ENCODE measurements at regions not wholly inside any gene's neighbourhood (a gene's known extent, or its start where the extent isn't known, plus 50 kb on each side); places are given as distances from the start of the nearest gene placed in this dataset.

GRCh38 chr9:515665-516064 is 301.0 kb downstream of the DOCK8 start:
- Histone ChIP-seq H3K27ac (no peak overlapping the region), H3K27me3 (replicated peaks; ENCODE audit: insufficient read depth) (no peaks in the 10 kb centered on the region), H3K4me3 (no peak overlapping the region), H3K4me1 (ENCODE audit: control insufficient read depth in 1 of 2, low read depth in 2 of 2) (peaks cover 4 to 9% of the 10 kb centered on the region in 2 donors), H3K36me3 (no peaks in the 10 kb centered on the region), H3K9me3 (no peaks in the 10 kb centered on the region)
- DNase-seq (ENCODE audit: low spot score): no peak
- no peak for ATAC-seq (ENCODE audit: insufficient number of reproducible peaks, low FRiP score, low read depth)
- TF ChIP-seq CTCF (IDR thresholded peaks at IDR 0.05): no peak

- Histone ChIP-seq H3K4me3 (no peak overlapping the region), H3K4me1 (ENCODE audit: control insufficient read depth in 1 of 2, low read depth in 2 of 2) (peaks cover 7 to 32% of the 10 kb centered on the region in 2 donors), H3K9me3 (no peaks in the 10 kb centered on the region), H3K27me3 (replicated peaks; ENCODE audit: insufficient read depth) (no peaks in the 10 kb centered on the region), H3K36me3 (no peaks in the 10 kb centered on the region), H3K27ac (no peak overlapping the region)
- TF ChIP-seq CTCF (IDR thresholded peaks at IDR 0.05): no peak
- DNase-seq (ENCODE audit: low spot score): no peak
- ATAC-seq (ENCODE audit: insufficient number of reproducible peaks, low FRiP score, low read depth): no peak
Observed at GRCh38 chr9:517993-518392, 303.3 kb downstream of the DOCK8 start.

GRCh38 chr9:518540-518939 is 303.9 kb downstream of the DOCK8 start:
- H3K27me3 ChIP-seq (replicated peaks; ENCODE audit: insufficient read depth): no peaks in the 10 kb centered on the region
- no peaks in the 10 kb centered on the region for H3K9me3 ChIP-seq
- ATAC-seq (ENCODE audit: insufficient number of reproducible peaks, low FRiP score, low read depth): no peak
- H3K27ac ChIP-seq: no peak overlapping the region
- DNase-seq (ENCODE audit: low spot score): no peak
- no peak overlapping the region for H3K4me3 ChIP-seq
- H3K4me1 ChIP-seq (ENCODE audit: control insufficient read depth in 1 of 2, low read depth in 2 of 2): peaks cover 7 to 38% of the 10 kb centered on the region in 2 donors
- no peak for TF ChIP-seq CTCF (IDR thresholded peaks at IDR 0.05)
- no peaks in the 10 kb centered on the region for H3K36me3 ChIP-seq

- ATAC-seq (ENCODE audit: insufficient number of reproducible peaks, low FRiP score, low read depth) (no peak), DNase-seq (ENCODE audit: low spot score) (no peak)
- H3K9me3 ChIP-seq: no peaks in the 10 kb centered on the region
- no peak overlapping the region for H3K4me3 ChIP-seq
- TF ChIP-seq CTCF (IDR thresholded peaks at IDR 0.05): no peak
- no peaks in the 10 kb centered on the region for H3K27me3 ChIP-seq (replicated peaks; ENCODE audit: insufficient read depth)
- H3K4me1 ChIP-seq (ENCODE audit: control insufficient read depth in 1 of 2, low read depth in 2 of 2): peaks cover 9 to 48% of the 10 kb centered on the region in 2 donors
- H3K36me3 ChIP-seq: no peaks in the 10 kb centered on the region
- H3K27ac ChIP-seq: no peak overlapping the region
Observed at GRCh38 chr9:519579-519978, 304.9 kb downstream of the DOCK8 start.

- peaks cover 10 to 52% of the 10 kb centered on the region in 2 donors for H3K4me1 ChIP-seq (ENCODE audit: control insufficient read depth in 1 of 2, low read depth in 2 of 2)
- DNase-seq (ENCODE audit: low spot score) (no peak), ATAC-seq (ENCODE audit: insufficient number of reproducible peaks, low FRiP score, low read depth) (no peak)
- no peaks in the 10 kb centered on the region for H3K9me3 ChIP-seq
- no peaks in the 10 kb centered on the region for H3K36me3 ChIP-seq
- TF ChIP-seq CTCF (IDR thresholded peaks at IDR 0.05): no peak
- H3K4me3 ChIP-seq: no peak overlapping the region
- H3K27me3 ChIP-seq (replicated peaks; ENCODE audit: insufficient read depth): no peaks in the 10 kb centered on the region
- no peak overlapping the region for H3K27ac ChIP-seq
Observed at GRCh38 chr9:520302-520701, 305.6 kb downstream of the DOCK8 start.

Data from thoracic aorta (tissue), 2 donors.